ENCODE measurements at regions not wholly inside any gene's neighbourhood (a gene's known extent, or its start where the extent isn't known, plus 50 kb on each side); places are given as distances from the start of the nearest gene placed in this dataset.
A peak's percentile ranks its signal among the peaks of the same experiment; 100 is the strongest.

GRCh38 chr5:115461093-115461492 lies 83.5 kb downstream of the FEM1C start:
- TF ChIP-seq, protein P1, sequence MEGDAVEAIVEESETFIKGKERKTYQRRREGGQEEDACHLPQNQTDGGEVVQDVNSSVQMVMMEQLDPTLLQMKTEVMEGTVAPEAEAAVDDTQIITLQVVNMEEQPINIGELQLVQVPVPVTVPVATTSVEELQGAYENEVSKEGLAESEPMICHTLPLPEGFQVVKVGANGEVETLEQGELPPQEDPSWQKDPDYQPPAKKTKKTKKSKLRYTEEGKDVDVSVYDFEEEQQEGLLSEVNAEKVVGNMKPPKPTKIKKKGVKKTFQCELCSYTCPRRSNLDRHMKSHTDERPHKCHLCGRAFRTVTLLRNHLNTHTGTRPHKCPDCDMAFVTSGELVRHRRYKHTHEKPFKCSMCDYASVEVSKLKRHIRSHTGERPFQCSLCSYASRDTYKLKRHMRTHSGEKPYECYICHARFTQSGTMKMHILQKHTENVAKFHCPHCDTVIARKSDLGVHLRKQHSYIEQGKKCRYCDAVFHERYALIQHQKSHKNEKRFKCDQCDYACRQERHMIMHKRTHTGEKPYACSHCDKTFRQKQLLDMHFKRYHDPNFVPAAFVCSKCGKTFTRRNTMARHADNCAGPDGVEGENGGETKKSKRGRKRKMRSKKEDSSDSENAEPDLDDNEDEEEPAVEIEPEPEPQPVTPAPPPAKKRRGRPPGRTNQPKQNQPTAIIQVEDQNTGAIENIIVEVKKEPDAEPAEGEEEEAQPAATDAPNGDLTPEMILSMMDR (IDR thresholded peaks at IDR 0.05; ENCODE audit: insufficient read depth, low read length, poor library complexity, severe bottlenecking): no peak
- no peaks in the 10 kb centered on the region for H3K27me3 ChIP-seq (replicated peaks; ENCODE audit: control insufficient read depth, insufficient read depth, low read length)
- H3K36me3 ChIP-seq (ENCODE audit: control insufficient read depth, insufficient read depth, low read length): no peaks in the 10 kb centered on the region
- DNase-seq (ENCODE audit: extremely low read depth, insufficient read length): no peak
- H3K4me3 ChIP-seq (replicated peaks; ENCODE audit: low read depth, low read length): no peak overlapping the region

GRCh38 chr5:115460472-115460871 lies 84.1 kb downstream of the FEM1C start:
- TF ChIP-seq, protein P1 (IDR thresholded peaks at IDR 0.05; ENCODE audit: insufficient read depth, low read length, poor library complexity, severe bottlenecking): no peak
- peak; percentile 36 for DNase-seq (ENCODE audit: extremely low read depth, insufficient read length)
- Histone ChIP-seq H3K36me3 (ENCODE audit: control insufficient read depth, insufficient read depth, low read length) (no peaks in the 10 kb centered on the region), H3K27me3 (replicated peaks; ENCODE audit: control insufficient read depth, insufficient read depth, low read length) (no peaks in the 10 kb centered on the region), H3K4me3 (replicated peaks; ENCODE audit: low read depth, low read length) (no peak overlapping the region)

DNA sequence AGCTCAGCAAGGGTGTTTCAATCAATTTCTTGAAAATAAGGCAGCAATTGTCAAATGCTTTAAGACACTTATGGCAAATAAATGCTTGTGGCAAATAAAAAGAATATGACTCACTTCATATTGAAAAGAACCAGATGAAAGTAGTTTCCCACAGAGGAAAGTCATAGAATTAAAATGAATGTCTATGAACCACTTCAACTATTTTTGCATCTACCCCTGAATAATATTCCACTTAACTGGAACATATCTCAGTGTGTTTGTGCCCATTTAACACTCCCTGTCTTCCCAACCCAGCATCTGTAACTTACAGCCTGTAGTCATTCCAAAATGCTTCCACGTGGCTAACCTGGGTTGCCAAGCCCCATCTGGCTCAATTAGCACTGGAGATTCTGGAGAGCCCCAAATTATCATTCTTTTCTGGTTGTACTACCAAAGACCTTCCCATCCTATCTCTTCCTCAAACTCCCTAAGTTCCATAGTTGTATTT lies 84.7 kb downstream of the FEM1C start:
- H3K36me3 ChIP-seq (ENCODE audit: control insufficient read depth, insufficient read depth, low read length): no peaks in the 10 kb centered on the region
- H3K4me3 ChIP-seq (replicated peaks; ENCODE audit: low read depth, low read length): no peak overlapping the region
- no peaks in the 10 kb centered on the region for H3K27me3 ChIP-seq (replicated peaks; ENCODE audit: control insufficient read depth, insufficient read depth, low read length)
- DNase-seq (ENCODE audit: extremely low read depth, insufficient read length): no peak
- TF ChIP-seq, protein P1 (IDR thresholded peaks at IDR 0.05; ENCODE audit: insufficient read depth, low read length, poor library complexity, severe bottlenecking): no peak

DNA sequence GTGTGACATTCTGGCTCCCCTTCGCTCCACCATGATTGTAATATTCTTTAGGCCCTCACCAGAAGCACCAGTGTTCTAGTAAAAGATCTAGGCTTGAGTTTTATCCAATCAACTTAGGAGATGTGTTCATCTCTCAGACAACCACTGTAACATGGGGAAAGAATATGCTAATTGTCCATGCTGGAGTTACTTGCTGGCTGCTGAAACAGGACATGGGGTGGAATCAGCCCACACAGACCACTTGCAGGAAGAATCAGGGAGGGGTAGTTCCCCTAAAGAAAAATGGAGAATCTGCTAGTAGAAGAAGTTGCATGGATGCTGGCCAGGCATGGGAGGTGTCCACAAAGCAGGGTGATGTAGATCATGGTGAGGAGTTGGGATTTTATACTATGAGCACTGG lies 86.2 kb downstream of the FEM1C start:
- no peak overlapping the region for H3K4me3 ChIP-seq (replicated peaks; ENCODE audit: low read depth, low read length)
- no peaks in the 10 kb centered on the region for H3K27me3 ChIP-seq (replicated peaks; ENCODE audit: control insufficient read depth, insufficient read depth, low read length)
- H3K36me3 ChIP-seq (ENCODE audit: control insufficient read depth, insufficient read depth, low read length): no peaks in the 10 kb centered on the region
- no peak for DNase-seq (ENCODE audit: extremely low read depth, insufficient read length)
- TF ChIP-seq, protein P1 (IDR thresholded peaks at IDR 0.05; ENCODE audit: insufficient read depth, low read length, poor library complexity, severe bottlenecking): no peak

DNA sequence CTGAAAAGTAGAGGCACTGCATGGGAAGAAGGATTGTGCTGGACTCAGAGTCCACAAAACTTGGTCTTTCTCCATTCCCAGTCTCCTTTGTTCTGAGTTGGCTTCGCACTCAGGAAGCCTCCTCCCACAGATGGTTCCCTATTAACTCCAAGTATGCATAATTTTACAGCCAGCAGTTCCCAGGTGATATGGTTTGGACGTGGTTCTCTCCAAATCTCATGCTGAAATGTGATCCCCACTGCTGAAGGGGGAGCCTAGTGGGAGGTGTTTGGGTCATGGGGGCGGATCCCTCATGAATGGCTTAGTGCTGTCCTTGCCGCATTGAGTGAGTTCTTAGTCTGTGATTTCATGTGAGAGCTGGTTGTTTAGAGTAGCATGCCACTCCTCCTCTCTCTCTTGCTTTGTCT lies 86.6 kb downstream of the FEM1C start:
- Histone ChIP-seq H3K4me3 (replicated peaks; ENCODE audit: low read depth, low read length) (no peak overlapping the region), H3K36me3 (ENCODE audit: control insufficient read depth, insufficient read depth, low read length) (no peaks in the 10 kb centered on the region), H3K27me3 (replicated peaks; ENCODE audit: control insufficient read depth, insufficient read depth, low read length) (no peaks in the 10 kb centered on the region)
- TF ChIP-seq, protein P1 (IDR thresholded peaks at IDR 0.05; ENCODE audit: insufficient read depth, low read length, poor library complexity, severe bottlenecking): no peak
- DNase-seq (ENCODE audit: extremely low read depth, insufficient read length): no peak

DNA sequence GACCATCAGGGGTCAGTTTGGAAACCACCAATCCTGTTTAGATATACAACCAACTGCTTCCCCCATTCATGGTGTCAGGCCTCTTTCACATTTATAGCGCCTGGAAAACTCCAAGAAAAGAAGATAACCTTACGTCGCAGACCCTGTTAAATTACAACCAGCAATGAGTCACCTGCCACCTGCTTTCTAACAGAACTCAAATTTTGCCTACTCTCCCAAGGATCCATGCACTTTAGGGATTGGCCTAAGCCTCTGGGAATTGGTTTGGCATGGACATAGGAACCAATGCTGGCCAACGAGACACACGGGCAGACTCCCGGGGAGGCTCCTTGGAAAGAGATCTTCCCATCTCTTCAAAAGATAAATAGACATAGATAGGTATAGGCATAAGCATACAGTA lies 87.0 kb downstream of the FEM1C start:
- DNase-seq (ENCODE audit: extremely low read depth, insufficient read length): no peak
- TF ChIP-seq, protein P1 (IDR thresholded peaks at IDR 0.05; ENCODE audit: insufficient read depth, low read length, poor library complexity, severe bottlenecking): no peak
- Histone ChIP-seq H3K4me3 (replicated peaks; ENCODE audit: low read depth, low read length) (no peak overlapping the region), H3K27me3 (replicated peaks; ENCODE audit: control insufficient read depth, insufficient read depth, low read length) (no peaks in the 10 kb centered on the region), H3K36me3 (ENCODE audit: control insufficient read depth, insufficient read depth, low read length) (no peaks in the 10 kb centered on the region)
